Uterus (tissue), 3 donors: ENCODE measurements at regions not wholly inside any gene's neighbourhood (a gene's known extent, or its start where the extent isn't known, plus 50 kb on each side); places are given as distances from the start of the nearest gene placed in this dataset.
"Not testable (repeated sequence)": the region's sequence is repeated elsewhere in the genome, so short reads cannot be mapped to it uniquely, and the experiment has no call there.

Source experiments
- DNase-seq, 2 donors: peaks; one replicate each; pipeline ENCODE4 v3.0.0-alpha.2; 2019 to 2020
- H3K27ac ChIP-seq, 2 donors: fragments of 200-600 bp; sonication (generic); 1 replicate in 1 of 2; 2 replicates in 1 of 2; pipeline ENCODE4 v1.5.1; 2016 to 2018
- H3K27me3 ChIP-seq, 2 donors: fragments of 200-600 bp; sonication (generic); one replicate each; pipeline ENCODE4 v1.5.1; 2018 to 2019; ENCODE audit warnings: control low read depth in 1 of 2
- H3K36me3 ChIP-seq, 2 donors: fragments of 200-600 bp; sonication (generic); one replicate each; pipeline ENCODE4 v1.5.1; 2019; ENCODE audit warnings: control low read depth in 1 of 2
- H3K4me1 ChIP-seq, 2 donors: fragments of 200-600 bp; sonication (generic); one replicate each; pipeline ENCODE4 v1.5.1; 2018 to 2019; ENCODE audit warnings: control low read depth in 1 of 2
- H3K4me3 ChIP-seq, 2 donors: fragments of 200-600 bp; sonication (generic); 1 replicate in 1 of 2; 2 replicates in 1 of 2; pipeline ENCODE4 v1.5.1; 2018 to 2019; ENCODE audit warnings: mild to moderate bottlenecking in 1 of 2
- H3K9me3 ChIP-seq, 2 donors: fragments of 200-600 bp; sonication (generic); one replicate each; pipeline ENCODE4 v1.5.1; 2019; ENCODE audit warnings: control low read depth in 1 of 2
- POLR2A ChIP-seq, 2 donors: fragments of 450-650 bp; IDR thresholded peaks; one replicate each; pipeline ENCODE4 v1.6.1; 2016; ENCODE audit warnings: antibody characterized with exemption in 2 of 2, mild to moderate bottlenecking in 1 of 2, moderate library complexity in 1 of 2
- intact Hi-C: fragments of 100-400 bp; cut with DNase I; formaldehyde crosslinking; loops from one replicate; pipeline ENCODE4 v1.15.1; 2023; ENCODE audit warnings: low total_unique reads
- TF ChIP-seq, protein P1 (sequence below), 4 experiments: fragments of 200-600 bp in 2 of 4; fragments of 450-650 bp in 2 of 4; sonication (generic) in 2 of 4; IDR thresholded peaks; one replicate each; pipeline ENCODE4 v1.5.1; 2016 to 2019; ENCODE audit warnings: antibody characterized with exemption in 4 of 4, mild to moderate bottlenecking in 2 of 4, moderate library complexity in 1 of 4
- donor health status: DM: yes; HTN: yes; CAD: no.

DNA sequence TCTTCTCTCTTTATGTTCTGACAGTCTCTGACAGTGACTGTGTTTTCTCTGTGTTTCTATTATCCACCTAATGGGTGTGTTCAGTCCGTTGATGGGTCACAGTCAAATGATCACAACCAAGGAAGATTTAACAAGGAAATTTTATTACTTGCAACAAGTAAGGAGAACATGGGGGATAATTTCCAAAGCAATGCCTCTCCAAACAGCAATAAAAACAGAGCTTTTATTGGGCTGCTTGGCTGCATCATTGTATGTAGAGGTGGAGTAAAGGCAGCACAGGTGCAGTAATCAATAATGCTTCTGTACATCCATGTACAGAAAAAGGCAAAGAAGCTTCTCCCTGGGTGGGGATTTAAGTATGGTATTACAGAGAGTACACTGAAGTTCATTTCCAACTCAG, 1525.6 kb downstream of the REEP3 start:
- intact Hi-C loops = no loop called here
- no peak for DNase-seq
- H3K36me3 ChIP-seq = no peaks in the 10 kb centered on the region
- no peaks in the 10 kb centered on the region for H3K4me1 ChIP-seq
- H3K27me3 ChIP-seq = no peaks in the 10 kb centered on the region
- H3K27ac ChIP-seq = no peak overlapping the region
- TF ChIP-seq, protein P1, sequence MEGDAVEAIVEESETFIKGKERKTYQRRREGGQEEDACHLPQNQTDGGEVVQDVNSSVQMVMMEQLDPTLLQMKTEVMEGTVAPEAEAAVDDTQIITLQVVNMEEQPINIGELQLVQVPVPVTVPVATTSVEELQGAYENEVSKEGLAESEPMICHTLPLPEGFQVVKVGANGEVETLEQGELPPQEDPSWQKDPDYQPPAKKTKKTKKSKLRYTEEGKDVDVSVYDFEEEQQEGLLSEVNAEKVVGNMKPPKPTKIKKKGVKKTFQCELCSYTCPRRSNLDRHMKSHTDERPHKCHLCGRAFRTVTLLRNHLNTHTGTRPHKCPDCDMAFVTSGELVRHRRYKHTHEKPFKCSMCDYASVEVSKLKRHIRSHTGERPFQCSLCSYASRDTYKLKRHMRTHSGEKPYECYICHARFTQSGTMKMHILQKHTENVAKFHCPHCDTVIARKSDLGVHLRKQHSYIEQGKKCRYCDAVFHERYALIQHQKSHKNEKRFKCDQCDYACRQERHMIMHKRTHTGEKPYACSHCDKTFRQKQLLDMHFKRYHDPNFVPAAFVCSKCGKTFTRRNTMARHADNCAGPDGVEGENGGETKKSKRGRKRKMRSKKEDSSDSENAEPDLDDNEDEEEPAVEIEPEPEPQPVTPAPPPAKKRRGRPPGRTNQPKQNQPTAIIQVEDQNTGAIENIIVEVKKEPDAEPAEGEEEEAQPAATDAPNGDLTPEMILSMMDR (IDR thresholded peaks at IDR 0.05) = no peak
- no peak for TF ChIP-seq POLR2A (IDR thresholded peaks at IDR 0.05)
- H3K9me3 ChIP-seq = no peaks in the 10 kb centered on the region
- H3K4me3 ChIP-seq = no peak overlapping the region

GRCh38 chr10:65052111-65052510, 1530.9 kb downstream of the REEP3 start:
- H3K27me3 ChIP-seq, H3K4me3 ChIP-seq, H3K27ac ChIP-seq, DNase-seq, H3K36me3 ChIP-seq, intact Hi-C loops, H3K4me1 ChIP-seq, H3K9me3 ChIP-seq: not testable (repeated sequence)

DNA sequence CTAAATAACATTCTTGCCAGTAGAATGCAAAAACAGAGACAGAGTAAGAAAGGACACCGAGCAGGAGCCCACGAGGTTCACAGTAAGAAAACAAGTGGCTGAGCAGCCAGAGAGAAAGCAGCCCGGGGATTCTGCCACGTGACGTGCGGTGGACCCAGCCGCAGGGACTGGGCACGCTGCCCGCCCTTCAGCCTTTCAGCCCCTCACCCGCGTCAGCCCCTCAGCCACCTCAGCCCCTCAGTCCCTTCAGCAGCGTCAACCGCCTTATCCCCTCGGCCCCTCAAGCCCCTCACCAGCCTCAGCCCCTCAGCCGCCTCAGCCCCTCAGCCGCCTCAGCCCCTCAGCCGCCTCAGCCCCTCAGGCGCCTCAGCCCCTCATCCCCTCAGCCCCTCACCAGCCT, 1532.2 kb downstream of the REEP3 start:
- H3K36me3 ChIP-seq, H3K27ac ChIP-seq, H3K27me3 ChIP-seq, H3K9me3 ChIP-seq, H3K4me1 ChIP-seq, DNase-seq, intact Hi-C loops, H3K4me3 ChIP-seq: not testable (repeated sequence)

GRCh38 chr10:65053831-65054351, 1532.7 kb downstream of the REEP3 start:
- H3K9me3 ChIP-seq, H3K4me1 ChIP-seq, intact Hi-C loops, DNase-seq, H3K36me3 ChIP-seq, H3K4me3 ChIP-seq, H3K27me3 ChIP-seq, H3K27ac ChIP-seq: not testable (repeated sequence)

GRCh38 chr10:65054701-65055100, 1533.5 kb downstream of the REEP3 start:
- H3K4me3 ChIP-seq, H3K27ac ChIP-seq, H3K27me3 ChIP-seq, intact Hi-C loops, H3K36me3 ChIP-seq, DNase-seq, H3K9me3 ChIP-seq, H3K4me1 ChIP-seq: not testable (repeated sequence)

- Histone ChIP-seq H3K27me3 (no peaks in the 10 kb centered on the region), H3K36me3 (no peaks in the 10 kb centered on the region), H3K4me3 (no peak overlapping the region), H3K27ac (no peak overlapping the region), H3K4me1 (no peaks in the 10 kb centered on the region), H3K9me3 (no peaks in the 10 kb centered on the region)
- intact Hi-C loops = no loop called here
- TF ChIP-seq POLR2A (IDR thresholded peaks at IDR 0.05) = no peak
- TF ChIP-seq, protein P1 (IDR thresholded peaks at IDR 0.05) = no peak
- no peak for DNase-seq
Measured at GRCh38 chr10:65065278-65065677, 1544.1 kb downstream of the REEP3 start.

GRCh38 chr10:65083222-65083621, 1562.0 kb downstream of the REEP3 start:
- TF ChIP-seq, protein P1 (IDR thresholded peaks at IDR 0.05) = no peak
- no peak for TF ChIP-seq POLR2A (IDR thresholded peaks at IDR 0.05)
- no peak for DNase-seq
- intact Hi-C loops = no loop called here

More at GRCh38 chr10:65083222-65083621, 1562.0 kb downstream of the REEP3 start:
- Histone ChIP-seq H3K4me1 (no peaks in the 10 kb centered on the region), H3K36me3 (no peaks in the 10 kb centered on the region), H3K27me3 (no peaks in the 10 kb centered on the region), H3K9me3 (no peaks in the 10 kb centered on the region), H3K4me3 (no peak overlapping the region), H3K27ac (no peak overlapping the region)
